ENCODE measurements at regions not wholly inside any gene's neighbourhood (a gene's known extent, or its start where the extent isn't known, plus 50 kb on each side); places are given as distances from the start of the nearest gene placed in this dataset.

DNA sequence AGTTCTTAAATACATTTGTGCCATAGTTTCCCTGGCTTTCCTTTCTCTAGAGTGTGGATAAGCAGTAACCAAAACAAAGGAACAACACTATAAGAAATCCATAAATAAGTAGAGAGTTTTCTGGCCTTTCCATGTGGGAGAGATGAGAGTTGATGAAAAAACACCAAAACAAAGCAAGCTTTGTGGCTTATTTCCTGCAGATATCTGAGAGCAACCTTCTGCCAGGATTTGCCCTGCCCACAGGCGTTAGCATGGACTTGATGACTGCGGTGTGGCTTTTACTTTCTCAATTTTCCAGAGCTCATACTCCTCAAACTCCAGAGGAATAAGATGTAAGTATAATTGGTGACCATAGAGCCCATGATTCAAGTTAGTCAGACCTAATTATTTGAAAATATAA, 194.9 kb downstream of the RAP2B start:
- Histone ChIP-seq H3K4me1 (ENCODE audit: control insufficient read depth, insufficient read depth, low read length) (no peaks in the 10 kb centered on the region), H3K9me3 (ENCODE audit: control insufficient read depth, insufficient read depth, low read depth, low read length) (no peaks in the 10 kb centered on the region), H3K4me3 (ENCODE audit: low read depth, low read length) (no peak overlapping the region), H3K27ac (ENCODE audit: extremely low read depth, low read depth, low read length) (no peak overlapping the region), H3K36me3 (ENCODE audit: control insufficient read depth in 2 of 2, insufficient read depth in 1 of 2, low read length in 2 of 2) (no peaks in the 10 kb centered on the region)
- CTCF ChIA-PET = no interaction called here
- POLR2A ChIA-PET = no interaction called here
- TF ChIP-seq ZNF133 (tag by site-specific recombination; IDR thresholded peaks at IDR 0.05) (peak; percentile 42; the same call in 1 of the 2 replicates), ZNF354C (tag by site-specific recombination; IDR thresholded peaks at IDR 0.05; ENCODE audit: borderline replicate concordance, low read depth) (no peak)

DNA sequence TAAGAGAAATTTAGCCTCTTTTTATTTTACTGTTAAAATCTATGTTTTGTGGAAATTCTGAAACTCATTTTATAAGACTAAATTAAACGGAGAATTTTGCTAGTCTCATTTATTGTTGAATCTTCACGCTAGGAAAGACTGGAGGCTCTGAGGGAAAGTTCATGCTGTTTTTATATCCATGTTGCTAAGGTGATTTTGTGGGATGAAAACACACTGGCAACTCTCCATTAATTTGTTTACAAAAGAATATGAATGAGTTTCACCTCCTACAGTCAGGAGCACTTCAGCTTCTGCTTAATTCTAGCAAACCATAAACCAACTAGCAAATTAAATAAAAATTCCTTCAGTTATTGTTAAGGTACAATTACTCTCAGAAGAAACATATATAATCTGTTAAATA, 195.4 kb downstream of the RAP2B start:
- Histone ChIP-seq H3K27ac (ENCODE audit: extremely low read depth, low read depth, low read length) (no peak overlapping the region), H3K4me3 (ENCODE audit: low read depth, low read length) (no peak overlapping the region), H3K36me3 (ENCODE audit: control insufficient read depth in 2 of 2, insufficient read depth in 1 of 2, low read length in 2 of 2) (no peaks in the 10 kb centered on the region), H3K9me3 (ENCODE audit: control insufficient read depth, insufficient read depth, low read depth, low read length) (no peaks in the 10 kb centered on the region), H3K4me1 (ENCODE audit: control insufficient read depth, insufficient read depth, low read length) (no peaks in the 10 kb centered on the region)
- ChIA-PET POLR2A (no interaction called here), CTCF (no interaction called here)
- no peak for TF ChIP-seq SP7 (tag by site-specific recombination; IDR thresholded peaks at IDR 0.05)
- TF ChIP-seq, protein P1, sequence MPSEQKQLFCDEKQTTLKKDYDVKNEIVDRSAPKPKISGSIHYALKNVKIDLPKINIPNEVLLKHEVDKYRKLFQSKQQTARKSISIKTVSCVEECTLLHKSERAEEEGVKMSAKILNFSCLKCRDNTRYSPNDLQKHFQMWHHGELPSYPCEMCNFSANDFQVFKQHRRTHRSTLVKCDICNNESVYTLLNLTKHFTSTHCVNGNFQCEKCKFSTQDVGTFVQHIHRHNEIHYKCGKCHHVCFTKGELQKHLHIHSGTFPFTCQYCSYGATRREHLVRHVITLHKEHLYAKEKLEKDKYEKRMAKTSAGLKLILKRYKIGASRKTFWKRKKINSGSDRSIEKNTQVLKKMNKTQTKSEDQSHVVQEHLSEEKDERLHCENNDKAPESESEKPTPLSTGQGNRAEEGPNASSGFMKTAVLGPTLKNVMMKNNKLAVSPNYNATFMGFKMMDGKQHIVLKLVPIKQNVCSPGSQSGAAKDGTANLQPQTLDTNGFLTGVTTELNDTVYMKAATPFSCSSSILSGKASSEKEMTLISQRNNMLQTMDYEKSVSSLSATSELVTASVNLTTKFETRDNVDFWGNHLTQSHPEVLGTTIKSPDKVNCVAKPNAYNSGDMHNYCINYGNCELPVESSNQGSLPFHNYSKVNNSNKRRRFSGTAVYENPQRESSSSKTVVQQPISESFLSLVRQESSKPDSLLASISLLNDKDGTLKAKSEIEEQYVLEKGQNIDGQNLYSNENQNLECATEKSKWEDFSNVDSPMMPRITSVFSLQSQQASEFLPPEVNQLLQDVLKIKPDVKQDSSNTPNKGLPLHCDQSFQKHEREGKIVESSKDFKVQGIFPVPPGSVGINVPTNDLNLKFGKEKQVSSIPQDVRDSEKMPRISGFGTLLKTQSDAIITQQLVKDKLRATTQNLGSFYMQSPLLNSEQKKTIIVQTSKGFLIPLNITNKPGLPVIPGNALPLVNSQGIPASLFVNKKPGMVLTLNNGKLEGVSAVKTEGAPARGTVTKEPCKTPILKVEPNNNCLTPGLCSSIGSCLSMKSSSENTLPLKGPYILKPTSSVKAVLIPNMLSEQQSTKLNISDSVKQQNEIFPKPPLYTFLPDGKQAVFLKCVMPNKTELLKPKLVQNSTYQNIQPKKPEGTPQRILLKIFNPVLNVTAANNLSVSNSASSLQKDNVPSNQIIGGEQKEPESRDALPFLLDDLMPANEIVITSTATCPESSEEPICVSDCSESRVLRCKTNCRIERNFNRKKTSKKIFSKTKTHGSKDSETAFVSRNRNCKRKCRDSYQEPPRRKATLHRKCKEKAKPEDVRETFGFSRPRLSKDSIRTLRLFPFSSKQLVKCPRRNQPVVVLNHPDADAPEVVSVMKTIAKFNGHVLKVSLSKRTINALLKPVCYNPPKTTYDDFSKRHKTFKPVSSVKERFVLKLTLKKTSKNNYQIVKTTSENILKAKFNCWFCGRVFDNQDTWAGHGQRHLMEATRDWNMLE (tag by site-specific recombination; conservative IDR thresholded peaks at IDR 0.05; ENCODE audit: low read depth) = no peak

DNA sequence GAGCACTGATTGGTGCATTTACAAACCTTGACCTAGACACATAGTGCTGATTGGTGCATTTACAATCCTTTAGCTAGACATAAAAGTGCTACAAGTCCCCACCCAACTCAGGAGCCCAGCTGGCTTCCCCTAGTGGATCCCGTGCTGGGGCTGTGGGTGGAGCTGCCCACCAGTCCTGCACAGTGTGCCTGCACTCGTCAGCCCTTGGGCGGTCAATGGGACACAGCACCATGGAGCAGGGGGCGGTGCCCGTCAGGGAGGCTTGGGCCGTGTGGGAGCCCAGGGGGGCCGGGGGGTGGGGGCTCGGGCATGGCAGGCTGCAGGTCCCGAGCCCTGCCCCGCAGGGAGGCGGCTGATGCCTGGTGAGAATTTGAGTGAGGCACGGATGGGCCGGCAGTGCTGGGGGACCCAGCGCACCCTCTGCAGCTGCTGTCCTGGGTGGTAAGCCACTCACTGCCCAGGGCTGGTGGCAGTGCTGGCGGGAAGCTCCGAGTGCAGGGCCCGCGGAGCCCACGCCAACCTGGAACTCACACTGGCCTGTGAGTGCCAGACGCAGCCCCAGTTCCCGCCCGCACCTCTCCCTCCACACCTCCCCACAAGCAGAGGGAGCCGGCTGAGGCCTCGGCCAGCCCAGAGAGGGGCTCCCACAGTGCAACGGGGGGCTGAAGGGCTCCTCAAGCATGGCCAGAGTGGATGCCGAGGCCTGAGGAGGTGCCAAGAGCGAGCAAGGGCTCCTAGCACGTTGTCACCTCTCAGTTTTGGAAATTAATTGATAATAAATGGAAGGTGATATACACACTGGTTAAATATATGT, 207.7 kb downstream of the RAP2B start:
- ChIA-PET POLR2A (no interaction called here), CTCF (no interaction called here)
- Histone ChIP-seq H3K4me3 (ENCODE audit: low read depth, low read length) (no peak overlapping the region), H3K27ac (ENCODE audit: extremely low read depth, low read depth, low read length) (no peak overlapping the region), H3K36me3 (ENCODE audit: control insufficient read depth in 2 of 2, insufficient read depth in 1 of 2, low read length in 2 of 2) (no peaks in the 10 kb centered on the region), H3K9me3 (ENCODE audit: control insufficient read depth, insufficient read depth, low read depth, low read length) (no peaks in the 10 kb centered on the region), H3K4me1 (ENCODE audit: control insufficient read depth, insufficient read depth, low read length) (no peaks in the 10 kb centered on the region)
- TF ChIP-seq ZNF138 (tag by site-specific recombination; IDR thresholded peaks at IDR 0.05; ENCODE audit: borderline replicate concordance) (no peak), YY2 (tag by site-specific recombination; IDR thresholded peaks at IDR 0.05) (no peak), ZNF394 (tag by site-specific recombination; IDR thresholded peaks at IDR 0.05; ENCODE audit: borderline replicate concordance) (no peak), SCRT1 (tag by site-specific recombination; IDR thresholded peaks at IDR 0.05; ENCODE audit: borderline replicate concordance) (no peak), ZNF133 (tag by site-specific recombination; IDR thresholded peaks at IDR 0.05) (no peak), ZNF175 (tag by site-specific recombination; IDR thresholded peaks at IDR 0.05) (no peak), KLF7 (tag by site-specific recombination; IDR thresholded peaks at IDR 0.05; ENCODE audit: borderline replicate concordance) (no peak), ZNF521 (tag by site-specific recombination; IDR thresholded peaks at IDR 0.05) (no peak), ZEB2 (tag by site-specific recombination; IDR thresholded peaks at IDR 0.05) (no peak), ZNF221 (tag by site-specific recombination; IDR thresholded peaks at IDR 0.05; ENCODE audit: borderline replicate concordance) (no peak), GLI4 (tag by site-specific recombination; IDR thresholded peaks at IDR 0.05) (no peak)
- TF ChIP-seq, protein P2, sequence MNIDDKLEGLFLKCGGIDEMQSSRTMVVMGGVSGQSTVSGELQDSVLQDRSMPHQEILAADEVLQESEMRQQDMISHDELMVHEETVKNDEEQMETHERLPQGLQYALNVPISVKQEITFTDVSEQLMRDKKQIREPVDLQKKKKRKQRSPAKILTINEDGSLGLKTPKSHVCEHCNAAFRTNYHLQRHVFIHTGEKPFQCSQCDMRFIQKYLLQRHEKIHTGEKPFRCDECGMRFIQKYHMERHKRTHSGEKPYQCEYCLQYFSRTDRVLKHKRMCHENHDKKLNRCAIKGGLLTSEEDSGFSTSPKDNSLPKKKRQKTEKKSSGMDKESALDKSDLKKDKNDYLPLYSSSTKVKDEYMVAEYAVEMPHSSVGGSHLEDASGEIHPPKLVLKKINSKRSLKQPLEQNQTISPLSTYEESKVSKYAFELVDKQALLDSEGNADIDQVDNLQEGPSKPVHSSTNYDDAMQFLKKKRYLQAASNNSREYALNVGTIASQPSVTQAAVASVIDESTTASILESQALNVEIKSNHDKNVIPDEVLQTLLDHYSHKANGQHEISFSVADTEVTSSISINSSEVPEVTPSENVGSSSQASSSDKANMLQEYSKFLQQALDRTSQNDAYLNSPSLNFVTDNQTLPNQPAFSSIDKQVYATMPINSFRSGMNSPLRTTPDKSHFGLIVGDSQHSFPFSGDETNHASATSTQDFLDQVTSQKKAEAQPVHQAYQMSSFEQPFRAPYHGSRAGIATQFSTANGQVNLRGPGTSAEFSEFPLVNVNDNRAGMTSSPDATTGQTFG (tag by site-specific recombination; IDR thresholded peaks at IDR 0.05; ENCODE audit: borderline replicate concordance) = no peak
- TF ChIP-seq, protein P3, sequence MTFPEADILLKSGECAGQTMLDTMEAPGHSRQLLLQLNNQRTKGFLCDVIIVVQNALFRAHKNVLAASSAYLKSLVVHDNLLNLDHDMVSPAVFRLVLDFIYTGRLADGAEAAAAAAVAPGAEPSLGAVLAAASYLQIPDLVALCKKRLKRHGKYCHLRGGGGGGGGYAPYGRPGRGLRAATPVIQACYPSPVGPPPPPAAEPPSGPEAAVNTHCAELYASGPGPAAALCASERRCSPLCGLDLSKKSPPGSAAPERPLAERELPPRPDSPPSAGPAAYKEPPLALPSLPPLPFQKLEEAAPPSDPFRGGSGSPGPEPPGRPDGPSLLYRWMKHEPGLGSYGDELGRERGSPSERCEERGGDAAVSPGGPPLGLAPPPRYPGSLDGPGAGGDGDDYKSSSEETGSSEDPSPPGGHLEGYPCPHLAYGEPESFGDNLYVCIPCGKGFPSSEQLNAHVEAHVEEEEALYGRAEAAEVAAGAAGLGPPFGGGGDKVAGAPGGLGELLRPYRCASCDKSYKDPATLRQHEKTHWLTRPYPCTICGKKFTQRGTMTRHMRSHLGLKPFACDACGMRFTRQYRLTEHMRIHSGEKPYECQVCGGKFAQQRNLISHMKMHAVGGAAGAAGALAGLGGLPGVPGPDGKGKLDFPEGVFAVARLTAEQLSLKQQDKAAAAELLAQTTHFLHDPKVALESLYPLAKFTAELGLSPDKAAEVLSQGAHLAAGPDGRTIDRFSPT (tag by site-specific recombination; IDR thresholded peaks at IDR 0.05) = no peak
- TF ChIP-seq, protein P4, sequence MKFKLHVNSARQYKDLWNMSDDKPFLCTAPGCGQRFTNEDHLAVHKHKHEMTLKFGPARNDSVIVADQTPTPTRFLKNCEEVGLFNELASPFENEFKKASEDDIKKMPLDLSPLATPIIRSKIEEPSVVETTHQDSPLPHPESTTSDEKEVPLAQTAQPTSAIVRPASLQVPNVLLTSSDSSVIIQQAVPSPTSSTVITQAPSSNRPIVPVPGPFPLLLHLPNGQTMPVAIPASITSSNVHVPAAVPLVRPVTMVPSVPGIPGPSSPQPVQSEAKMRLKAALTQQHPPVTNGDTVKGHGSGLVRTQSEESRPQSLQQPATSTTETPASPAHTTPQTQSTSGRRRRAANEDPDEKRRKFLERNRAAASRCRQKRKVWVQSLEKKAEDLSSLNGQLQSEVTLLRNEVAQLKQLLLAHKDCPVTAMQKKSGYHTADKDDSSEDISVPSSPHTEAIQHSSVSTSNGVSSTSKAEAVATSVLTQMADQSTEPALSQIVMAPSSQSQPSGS (tag by site-specific recombination; IDR thresholded peaks at IDR 0.05; ENCODE audit: low read depth) = no peak

All from HEK293 (cell line).